ENCODE measurements at regions not wholly inside any gene's neighbourhood (a gene's known extent, or its start where the extent isn't known, plus 50 kb on each side); places are given as distances from the start of the nearest gene placed in this dataset.

- Mint-ChIP-seq H3K9me3 (peaks cover 0 to 3% (median 0%) of the 10 kb centered on the region in 7 donors), H3K4me3 (no peak overlapping the region), H3K27me3 (peaks cover 7% of the 10 kb centered on the region), H3K27ac (no peak overlapping the region), H3K4me1 (no peaks in the 10 kb centered on the region), H3K36me3 (no peaks in the 10 kb centered on the region)
- Histone ChIP-seq H3K4me1 (ENCODE audit: control insufficient read depth, insufficient read depth, low read length, poor library complexity, severe bottlenecking) (no peaks in the 10 kb centered on the region), H3K27me3 (ENCODE audit: control insufficient read depth, insufficient read depth, low read length) (no peaks in the 10 kb centered on the region), H3K27ac (ENCODE audit: insufficient read depth, low read length, poor library complexity, severe bottlenecking) (no peak overlapping the region), H3K36me3 (ENCODE audit: control insufficient read depth, insufficient read depth, low read length) (no peaks in the 10 kb centered on the region), H3K4me3 (ENCODE audit: low read depth, low read length) (no peak overlapping the region), H3K9me3 (ENCODE audit: control insufficient read depth in 2 of 2, low read length in 2 of 2) (no peaks in the 10 kb centered on the region)
- no peak for DNase-seq
- no peak for ATAC-seq (ENCODE audit: low read depth in 2 of 2)
Measured at GRCh38 chr16:13767215-13767614, 152.7 kb upstream of the ERCC4 start.

GRCh38 chr16:13768471-13768870, 151.5 kb upstream of the ERCC4 start:
- ATAC-seq (ENCODE audit: low read depth in 2 of 2) (no peak), DNase-seq (no peak)
- Mint-ChIP-seq H3K27ac (no peak overlapping the region), H3K4me3 (no peak overlapping the region), H3K36me3 (no peaks in the 10 kb centered on the region), H3K9me3 (peaks cover 0 to 4% (median under 1%) of the 10 kb centered on the region in 7 donors), H3K4me1 (no peaks in the 10 kb centered on the region), H3K27me3 (peaks cover 7% of the 10 kb centered on the region)
- no peak overlapping the region for H3K27ac ChIP-seq (ENCODE audit: insufficient read depth, low read length, poor library complexity, severe bottlenecking)
- no peaks in the 10 kb centered on the region for H3K36me3 ChIP-seq (ENCODE audit: control insufficient read depth, insufficient read depth, low read length)
- H3K4me1 ChIP-seq (ENCODE audit: control insufficient read depth, insufficient read depth, low read length, poor library complexity, severe bottlenecking), result no peaks in the 10 kb centered on the region
- no peaks in the 10 kb centered on the region for H3K9me3 ChIP-seq (ENCODE audit: control insufficient read depth in 2 of 2, low read length in 2 of 2)
- no peaks in the 10 kb centered on the region for H3K27me3 ChIP-seq (ENCODE audit: control insufficient read depth, insufficient read depth, low read length)
- H3K4me3 ChIP-seq (ENCODE audit: low read depth, low read length), result no peak overlapping the region

- H3K4me1 ChIP-seq (ENCODE audit: control insufficient read depth, insufficient read depth, low read length, poor library complexity, severe bottlenecking), result no peaks in the 10 kb centered on the region
- no peaks in the 10 kb centered on the region for H3K27me3 Mint-ChIP-seq
- no peak overlapping the region for H3K27ac Mint-ChIP-seq
- H3K36me3 ChIP-seq (ENCODE audit: control insufficient read depth, insufficient read depth, low read length), result no peaks in the 10 kb centered on the region
- ATAC-seq (ENCODE audit: low read depth in 2 of 2), result no peak
- H3K9me3 Mint-ChIP-seq, result peaks cover 0 to 6% (median 2%) of the 10 kb centered on the region in 7 donors
- H3K27ac ChIP-seq (ENCODE audit: insufficient read depth, low read length, poor library complexity, severe bottlenecking), result no peak overlapping the region
- no peaks in the 10 kb centered on the region for H3K36me3 Mint-ChIP-seq
- DNase-seq, result no peak
- H3K4me3 Mint-ChIP-seq, result no peak overlapping the region
- H3K27me3 ChIP-seq (ENCODE audit: control insufficient read depth, insufficient read depth, low read length), result no peaks in the 10 kb centered on the region
- peaks cover 0 to 2% of the 10 kb centered on the region in 2 experiments for H3K9me3 ChIP-seq (ENCODE audit: control insufficient read depth in 2 of 2, low read length in 2 of 2)
- H3K4me1 Mint-ChIP-seq, result no peaks in the 10 kb centered on the region
- no peak overlapping the region for H3K4me3 ChIP-seq (ENCODE audit: low read depth, low read length)
Measured at GRCh38 chr16:13770436-13770835, 149.5 kb upstream of the ERCC4 start.

- H3K4me1 Mint-ChIP-seq, result no peaks in the 10 kb centered on the region
- Histone ChIP-seq H3K27me3 (ENCODE audit: control insufficient read depth, insufficient read depth, low read length) (no peaks in the 10 kb centered on the region), H3K4me3 (ENCODE audit: low read depth, low read length) (no peak overlapping the region), H3K36me3 (ENCODE audit: control insufficient read depth, insufficient read depth, low read length) (no peaks in the 10 kb centered on the region), H3K27ac (ENCODE audit: insufficient read depth, low read length, poor library complexity, severe bottlenecking) (no peak overlapping the region), H3K4me1 (ENCODE audit: control insufficient read depth, insufficient read depth, low read length, poor library complexity, severe bottlenecking) (no peaks in the 10 kb centered on the region), H3K9me3 (ENCODE audit: control insufficient read depth in 2 of 2, low read length in 2 of 2) (peaks cover 0 to 4% of the 10 kb centered on the region in 2 experiments)
- H3K27me3 Mint-ChIP-seq, result no peaks in the 10 kb centered on the region
- DNase-seq (no peak), ATAC-seq (ENCODE audit: low read depth in 2 of 2) (no peak)
- no peak overlapping the region for H3K4me3 Mint-ChIP-seq
- H3K9me3 Mint-ChIP-seq, result peaks cover 0 to 12% (median 5%) of the 10 kb centered on the region in 7 donors
- no peak overlapping the region for H3K27ac Mint-ChIP-seq
- H3K36me3 Mint-ChIP-seq, result no peaks in the 10 kb centered on the region
Measured at GRCh38 chr16:13772782-13773181, 147.2 kb upstream of the ERCC4 start.

GRCh38 chr16:13779676-13780075, 140.3 kb upstream of the ERCC4 start:
- Histone ChIP-seq H3K27ac (ENCODE audit: insufficient read depth, low read length, poor library complexity, severe bottlenecking) (no peak overlapping the region), H3K9me3 (ENCODE audit: control insufficient read depth in 2 of 2, low read length in 2 of 2) (peaks cover 0 to 4% of the 10 kb centered on the region in 2 experiments), H3K27me3 (ENCODE audit: control insufficient read depth, insufficient read depth, low read length) (no peaks in the 10 kb centered on the region), H3K4me3 (ENCODE audit: low read depth, low read length) (no peak overlapping the region), H3K4me1 (ENCODE audit: control insufficient read depth, insufficient read depth, low read length, poor library complexity, severe bottlenecking) (no peaks in the 10 kb centered on the region), H3K36me3 (ENCODE audit: control insufficient read depth, insufficient read depth, low read length) (no peaks in the 10 kb centered on the region)
- no peak overlapping the region for H3K4me3 Mint-ChIP-seq
- H3K27me3 Mint-ChIP-seq, result no peaks in the 10 kb centered on the region
- no peaks in the 10 kb centered on the region for H3K4me1 Mint-ChIP-seq
- H3K27ac Mint-ChIP-seq, result no peak overlapping the region
- ATAC-seq (ENCODE audit: low read depth in 2 of 2) (no peak), DNase-seq (no peak)
- H3K9me3 Mint-ChIP-seq, result peaks cover 0 to 16% (median 6%) of the 10 kb centered on the region in 7 donors
- H3K36me3 Mint-ChIP-seq, result no peaks in the 10 kb centered on the region

GRCh38 chr16:13780406-13781168, 139.4 kb upstream of the ERCC4 start:
- Histone ChIP-seq H3K27me3 (ENCODE audit: control insufficient read depth, insufficient read depth, low read length) (no peaks in the 10 kb centered on the region), H3K27ac (ENCODE audit: insufficient read depth, low read length, poor library complexity, severe bottlenecking) (no peak overlapping the region), H3K4me1 (ENCODE audit: control insufficient read depth, insufficient read depth, low read length, poor library complexity, severe bottlenecking) (no peaks in the 10 kb centered on the region), H3K36me3 (ENCODE audit: control insufficient read depth, insufficient read depth, low read length) (no peaks in the 10 kb centered on the region), H3K4me3 (ENCODE audit: low read depth, low read length) (no peak overlapping the region), H3K9me3 (ENCODE audit: control insufficient read depth in 2 of 2, low read length in 2 of 2) (peaks cover 0 to under 1% of the 10 kb centered on the region in 2 experiments)
- DNase-seq (no peak), ATAC-seq (ENCODE audit: low read depth in 2 of 2) (no peak)
- Mint-ChIP-seq H3K36me3 (no peaks in the 10 kb centered on the region), H3K4me3 (no peak overlapping the region), H3K27ac (no peak overlapping the region), H3K9me3 (peaks cover 0 to 12% (median 4%) of the 10 kb centered on the region in 7 donors), H3K27me3 (no peaks in the 10 kb centered on the region), H3K4me1 (no peaks in the 10 kb centered on the region)

- no peaks in the 10 kb centered on the region for H3K4me1 Mint-ChIP-seq
- no peaks in the 10 kb centered on the region for H3K36me3 Mint-ChIP-seq
- H3K27ac Mint-ChIP-seq, result no peak overlapping the region
- ATAC-seq (ENCODE audit: low read depth in 2 of 2), result no peak
- H3K27me3 ChIP-seq (ENCODE audit: control insufficient read depth, insufficient read depth, low read length), result no peaks in the 10 kb centered on the region
- H3K4me1 ChIP-seq (ENCODE audit: control insufficient read depth, insufficient read depth, low read length, poor library complexity, severe bottlenecking), result no peaks in the 10 kb centered on the region
- H3K4me3 Mint-ChIP-seq, result no peak overlapping the region
- no peak overlapping the region for H3K4me3 ChIP-seq (ENCODE audit: low read depth, low read length)
- H3K36me3 ChIP-seq (ENCODE audit: control insufficient read depth, insufficient read depth, low read length), result no peaks in the 10 kb centered on the region
- DNase-seq, result no peak
- H3K27ac ChIP-seq (ENCODE audit: insufficient read depth, low read length, poor library complexity, severe bottlenecking), result no peak overlapping the region
- H3K9me3 ChIP-seq (ENCODE audit: control insufficient read depth in 2 of 2, low read length in 2 of 2), result no peaks in the 10 kb centered on the region
- no peaks in the 10 kb centered on the region for H3K27me3 Mint-ChIP-seq
- peaks cover 0 to 8% (median 4%) of the 10 kb centered on the region in 7 donors for H3K9me3 Mint-ChIP-seq
Measured at GRCh38 chr16:13781169-13781564, 138.8 kb upstream of the ERCC4 start.
